KMS-11 (cell line): ENCODE measurements at regions not wholly inside any gene's neighbourhood (a gene's known extent, or its start where the extent isn't known, plus 50 kb on each side); places are given as distances from the start of the nearest gene placed in this dataset.

ENCODE experiments used
- H2AFZ ChIP-seq: fragments of 200-600 bp; sonication (generic); 2 replicates; pipeline ENCODE4 v1.6.1; 2016; ENCODE audit warnings: antibody characterized with exemption, mixed run types, low read depth
- H3K27ac ChIP-seq: fragments of 200-600 bp; sonication (generic); 2 replicates; pipeline ENCODE4 v1.6.1; 2016; ENCODE audit warnings: mild to moderate bottlenecking, mixed run types
- H3K27me3 ChIP-seq: fragments of 200-600 bp; sonication (generic); 2 replicates; pipeline ENCODE4 v1.6.1; 2017; ENCODE audit warnings: mild to moderate bottlenecking, low read depth, mixed run types, moderate library complexity; ENCODE audit not compliant: insufficient read depth
- H3K36me3 ChIP-seq: fragments of 200-600 bp; sonication (generic); 2 replicates; pipeline ENCODE4 v1.6.1; 2017; ENCODE audit warnings: mild to moderate bottlenecking, mixed run types; ENCODE audit not compliant: insufficient read depth
- H3K4me1 ChIP-seq: fragments of 200-600 bp; sonication (generic); 2 replicates; pipeline ENCODE4 v1.6.1; 2016; ENCODE audit warnings: mild to moderate bottlenecking, low read depth, mixed run types; ENCODE audit not compliant: poor library complexity, severe bottlenecking
- H3K4me2 ChIP-seq: fragments of 200-600 bp; sonication (generic); 2 replicates; pipeline ENCODE4 v1.7.0; 2016; ENCODE audit warnings: mild to moderate bottlenecking, mixed run types
- H3K4me3 ChIP-seq: fragments of 200-600 bp; sonication (generic); IDR thresholded peaks from 2 replicates; pipeline ENCODE4 v1.6.1; 2017; ENCODE audit warnings: low read depth, low read length, mixed read lengths; ENCODE audit not compliant: insufficient read depth
- H3K79me2 ChIP-seq: fragments of 200-600 bp; sonication (generic); 2 replicates; pipeline ENCODE4 v1.6.1; 2016; ENCODE audit warnings: low read depth, mixed run types; ENCODE audit not compliant: insufficient read depth
- H3K9ac ChIP-seq: fragments of 200-600 bp; sonication (generic); 2 replicates; pipeline ENCODE4 v1.6.1; 2016; ENCODE audit warnings: mild to moderate bottlenecking, mixed run types
- H4K20me1 ChIP-seq: fragments of 200-600 bp; sonication (generic); 2 replicates; pipeline ENCODE4 v1.6.1; 2016; ENCODE audit warnings: mild to moderate bottlenecking, mixed run types; ENCODE audit not compliant: insufficient read depth
- CTCF ChIP-seq: fragments of 200-600 bp; sonication (generic); conservative IDR thresholded peaks from 2 replicates; pipeline ENCODE4 v1.6.1; 2017; ENCODE audit warnings: low read depth, mild to moderate bottlenecking, antibody characterized with exemption, low read length, moderate library complexity, mixed read lengths

DNA sequence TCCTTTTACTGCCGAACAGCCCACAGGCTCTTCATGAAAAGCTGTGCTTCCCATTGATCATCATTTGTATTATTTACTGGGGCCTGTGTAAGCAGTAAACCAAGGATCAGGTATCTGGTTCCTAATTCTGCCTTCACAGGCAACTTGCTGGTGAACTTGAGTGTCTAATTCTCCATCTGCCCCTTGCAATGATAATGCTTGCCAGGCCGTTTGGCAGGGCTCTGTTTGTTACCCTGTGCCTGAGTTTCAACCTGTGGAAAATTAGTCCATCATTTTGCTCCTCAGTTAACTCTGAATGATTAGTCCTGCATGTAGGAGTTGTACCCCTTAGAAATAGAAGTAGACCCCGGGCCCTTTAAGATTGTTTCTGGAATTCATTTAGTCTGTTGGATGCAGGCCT lies 298.4 kb upstream of the CADM1 start:
- H3K36me3 ChIP-seq, result no peaks in the 10 kb centered on the region
- no peak overlapping the region for H3K4me3 ChIP-seq
- no peak overlapping the region for H2AFZ ChIP-seq
- H3K79me2 ChIP-seq, result no peaks in the 10 kb centered on the region
- H3K27me3 ChIP-seq, result no peaks in the 10 kb centered on the region
- no peak overlapping the region for H3K27ac ChIP-seq
- H3K4me1 ChIP-seq, result no peaks in the 10 kb centered on the region
- H3K4me2 ChIP-seq, result no peak overlapping the region
- H3K9ac ChIP-seq, result no peak overlapping the region
- TF ChIP-seq CTCF, result no peak
- H4K20me1 ChIP-seq, result no peaks in the 10 kb centered on the region

- no peak overlapping the region for H3K4me2 ChIP-seq
- no peak overlapping the region for H3K9ac ChIP-seq
- H3K4me3 ChIP-seq, result no peak overlapping the region
- no peaks in the 10 kb centered on the region for H3K27me3 ChIP-seq
- no peak overlapping the region for H3K27ac ChIP-seq
- no peak for TF ChIP-seq CTCF
- no peaks in the 10 kb centered on the region for H3K79me2 ChIP-seq
- H3K36me3 ChIP-seq, result no peaks in the 10 kb centered on the region
- H3K4me1 ChIP-seq, result no peaks in the 10 kb centered on the region
- no peak overlapping the region for H2AFZ ChIP-seq
- H4K20me1 ChIP-seq, result no peaks in the 10 kb centered on the region
Observed at GRCh38 chr11:115792903-115793302, 288.7 kb upstream of the CADM1 start.

DNA sequence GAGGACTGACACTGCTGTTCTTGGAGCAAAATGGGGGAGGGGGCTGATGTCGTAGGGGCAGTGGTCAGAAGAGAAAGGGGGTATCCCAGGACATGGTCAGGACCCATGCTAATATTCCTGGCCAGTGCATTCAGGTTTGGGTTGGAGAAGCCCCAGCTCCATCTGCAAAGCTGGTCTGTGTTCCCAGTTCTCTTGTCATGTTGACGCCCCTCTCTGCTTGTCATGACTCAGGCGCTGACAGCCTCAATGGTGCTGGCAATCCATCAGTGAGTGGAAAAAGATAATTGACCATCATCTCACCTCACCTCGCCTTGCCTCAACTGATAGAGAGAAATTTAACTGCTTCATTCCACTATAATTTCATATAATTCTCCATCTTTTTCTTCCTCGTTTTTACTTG lies 283.1 kb upstream of the CADM1 start:
- H3K4me2 ChIP-seq, result no peak overlapping the region
- no peaks in the 10 kb centered on the region for H3K27me3 ChIP-seq
- H3K9ac ChIP-seq, result no peak overlapping the region
- H3K79me2 ChIP-seq, result no peaks in the 10 kb centered on the region
- H3K27ac ChIP-seq, result no peak overlapping the region
- no peaks in the 10 kb centered on the region for H4K20me1 ChIP-seq
- no peaks in the 10 kb centered on the region for H3K4me1 ChIP-seq
- no peak overlapping the region for H3K4me3 ChIP-seq
- H2AFZ ChIP-seq, result no peak overlapping the region
- H3K36me3 ChIP-seq, result no peaks in the 10 kb centered on the region
- no peak for TF ChIP-seq CTCF

- no peak overlapping the region for H3K9ac ChIP-seq
- no peaks in the 10 kb centered on the region for H4K20me1 ChIP-seq
- no peak overlapping the region for H3K27ac ChIP-seq
- H3K27me3 ChIP-seq, result no peaks in the 10 kb centered on the region
- no peak overlapping the region for H3K4me2 ChIP-seq
- no peaks in the 10 kb centered on the region for H3K4me1 ChIP-seq
- no peak overlapping the region for H2AFZ ChIP-seq
- TF ChIP-seq CTCF, result no peak
- no peak overlapping the region for H3K4me3 ChIP-seq
- no peaks in the 10 kb centered on the region for H3K79me2 ChIP-seq
- no peaks in the 10 kb centered on the region for H3K36me3 ChIP-seq
Observed at GRCh38 chr11:115784796-115785521, 280.7 kb upstream of the CADM1 start.
